Stimulated activated CD8-positive, alpha-beta memory T cell treated with anti-CD3 and anti-CD28 coated beads, Interleukin-4, amount 100 ng/mL, for 4 hours (primary cell): ENCODE measurements at regions not wholly inside any gene's neighbourhood (a gene's known extent, or its start where the extent isn't known, plus 50 kb on each side); places are given as distances from the start of the nearest gene placed in this dataset.
"Not testable (repeated sequence)": the region's sequence is repeated elsewhere in the genome, so short reads cannot be mapped to it uniquely, and the experiment has no call there.

ENCODE experiments used
- DNase-seq, 2 donors: peaks; one replicate each; pipeline ENCODE4 v3.0.0-alpha.2; 2020; ENCODE audit warnings: low read depth in 2 of 2, low spot score in 1 of 2

DNA sequence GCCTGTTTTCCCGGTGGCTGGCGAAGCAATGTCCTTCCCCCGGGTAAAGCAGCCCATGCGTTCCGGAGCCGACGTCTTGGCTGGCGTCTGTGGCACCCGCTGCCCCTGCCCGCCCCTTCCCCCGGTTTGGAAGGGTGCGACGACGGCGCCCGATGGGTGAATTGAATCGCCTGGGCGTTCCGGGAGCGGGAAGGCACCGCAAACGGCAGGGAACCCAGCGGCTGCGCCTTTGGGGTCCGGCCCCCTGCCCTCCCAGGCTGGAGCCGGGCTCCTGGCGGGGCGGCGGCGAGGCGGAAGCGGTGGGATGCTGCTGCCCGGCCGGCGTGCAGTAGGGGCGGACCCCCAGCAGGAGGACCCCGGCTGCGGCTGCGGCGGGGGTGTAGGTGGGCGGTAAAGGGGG is 123.6 kb upstream of the RHOU start:
- not testable (repeated sequence) for DNase-seq

DNA sequence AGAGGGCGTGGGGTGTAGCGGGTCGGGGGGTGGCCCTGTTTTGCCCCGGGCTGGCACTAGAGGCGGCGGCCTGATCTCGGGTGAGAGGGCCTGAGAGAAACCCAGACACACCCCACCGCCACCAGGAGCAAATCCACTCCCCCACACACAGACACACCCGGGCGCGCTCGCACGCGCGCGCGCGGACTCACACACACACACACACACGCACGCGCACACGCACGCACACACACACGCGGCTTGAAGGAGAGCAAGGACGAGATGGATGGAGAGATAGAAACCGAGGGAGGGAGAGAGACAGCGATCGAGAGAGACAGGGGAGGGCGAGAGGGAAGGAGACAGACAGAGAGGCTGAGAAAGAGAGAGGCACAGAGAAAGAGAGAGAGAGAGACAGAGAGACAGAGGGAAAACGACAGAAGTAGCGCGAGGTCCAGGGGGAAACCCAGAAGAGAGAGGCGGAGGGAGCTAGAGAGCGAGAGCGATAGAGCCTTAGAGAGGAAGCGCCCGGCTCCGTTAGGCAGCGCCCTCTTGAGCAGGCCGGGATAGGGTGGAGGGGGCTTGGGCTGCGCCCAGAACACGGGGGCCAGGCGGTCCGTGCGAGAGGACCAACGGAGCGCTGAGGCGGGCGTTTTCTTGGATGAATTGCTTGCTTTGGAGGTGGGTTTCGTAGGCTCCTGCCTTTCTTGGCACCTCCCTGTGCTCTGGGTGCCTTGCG is 113.1 kb upstream of the RHOU start:
- not testable (repeated sequence) for DNase-seq

GRCh38 chr1:228626481-228626880 is 108.8 kb upstream of the RHOU start:
- not testable (repeated sequence) for DNase-seq

GRCh38 chr1:228632858-228633257 is 102.4 kb upstream of the RHOU start:
- not testable (repeated sequence) for DNase-seq

- DNase-seq: peak in 1 of 2 donors; percentile 35
Observed at GRCh38 chr1:228635304-228635703, 100.0 kb upstream of the RHOU start.

DNA sequence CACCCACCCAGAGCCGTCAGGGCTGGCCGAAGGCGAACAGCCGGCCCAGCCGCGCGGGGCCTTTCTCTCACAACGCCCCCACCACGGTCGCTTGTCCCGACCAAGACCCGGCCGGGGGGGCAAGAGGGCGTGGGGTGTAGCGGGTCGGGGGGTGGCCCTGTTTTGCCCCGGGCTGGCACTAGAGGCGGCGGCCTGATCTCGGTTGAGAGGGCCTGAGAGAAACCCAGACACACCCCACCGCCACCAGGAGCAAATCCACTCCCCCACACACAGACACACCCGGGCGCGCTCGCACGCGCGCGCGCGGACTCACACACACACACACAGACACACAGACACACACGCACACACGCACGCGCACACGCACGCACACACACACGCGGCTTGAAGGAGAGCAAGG is 97.8 kb upstream of the RHOU start:
- DNase-seq: not testable (repeated sequence)

- DNase-seq: peak in 1 of 2 donors; percentile 21
Observed at GRCh38 chr1:228646717-228647522, 88.4 kb upstream of the RHOU start.

GRCh38 chr1:228647523-228648444 is 87.5 kb upstream of the RHOU start:
- no peak for DNase-seq

- DNase-seq: no peak
Observed at GRCh38 chr1:228648647-228649383, 86.5 kb upstream of the RHOU start.

- DNase-seq: no peak
Observed at GRCh38 chr1:228650141-228650540, 85.1 kb upstream of the RHOU start.

- DNase-seq: no peak
Observed at GRCh38 chr1:228650946-228651345, 84.3 kb upstream of the RHOU start.

DNA sequence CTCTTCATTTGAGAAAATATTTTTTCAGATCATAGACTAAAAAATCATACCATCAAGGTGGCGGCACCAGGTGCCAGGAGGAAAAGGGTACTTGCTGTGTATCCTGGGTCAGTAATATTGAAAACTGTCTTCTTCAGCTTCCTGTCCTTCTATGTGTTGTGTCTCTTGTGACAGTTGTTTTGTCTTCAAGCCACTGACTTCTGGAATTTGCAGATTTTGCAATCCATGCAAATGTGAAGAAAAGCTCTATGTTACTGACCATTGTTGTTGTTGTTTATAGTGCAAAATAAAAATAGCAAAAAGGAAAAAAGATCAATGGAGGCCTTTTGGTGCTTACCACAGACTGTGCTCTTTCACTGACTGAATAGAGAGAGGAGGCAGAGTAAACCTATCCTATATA is 83.2 kb upstream of the RHOU start:
- DNase-seq: no peak

GRCh38 chr1:228653057-228653456 is 82.2 kb upstream of the RHOU start:
- not testable (repeated sequence) for DNase-seq

DNA sequence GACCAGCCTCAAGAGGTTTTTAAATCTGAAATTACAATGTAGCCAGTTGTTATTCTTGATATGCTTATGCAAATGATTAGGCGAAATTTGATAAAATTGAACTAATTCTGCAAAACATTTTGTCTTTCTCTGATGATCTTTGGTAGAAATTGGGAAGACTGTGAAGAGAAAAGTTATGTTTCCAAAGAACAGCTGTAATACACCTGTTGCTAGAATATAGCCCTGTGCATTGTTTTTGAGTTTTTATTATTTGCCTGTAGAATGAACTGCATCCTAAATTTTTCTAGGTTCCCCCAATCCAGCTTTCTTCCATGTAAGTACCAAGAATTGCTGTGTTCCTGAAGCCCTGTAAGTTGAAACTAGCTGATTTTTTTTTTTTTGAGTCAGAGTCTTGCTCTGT is 81.5 kb upstream of the RHOU start:
- no peak for DNase-seq

DNA sequence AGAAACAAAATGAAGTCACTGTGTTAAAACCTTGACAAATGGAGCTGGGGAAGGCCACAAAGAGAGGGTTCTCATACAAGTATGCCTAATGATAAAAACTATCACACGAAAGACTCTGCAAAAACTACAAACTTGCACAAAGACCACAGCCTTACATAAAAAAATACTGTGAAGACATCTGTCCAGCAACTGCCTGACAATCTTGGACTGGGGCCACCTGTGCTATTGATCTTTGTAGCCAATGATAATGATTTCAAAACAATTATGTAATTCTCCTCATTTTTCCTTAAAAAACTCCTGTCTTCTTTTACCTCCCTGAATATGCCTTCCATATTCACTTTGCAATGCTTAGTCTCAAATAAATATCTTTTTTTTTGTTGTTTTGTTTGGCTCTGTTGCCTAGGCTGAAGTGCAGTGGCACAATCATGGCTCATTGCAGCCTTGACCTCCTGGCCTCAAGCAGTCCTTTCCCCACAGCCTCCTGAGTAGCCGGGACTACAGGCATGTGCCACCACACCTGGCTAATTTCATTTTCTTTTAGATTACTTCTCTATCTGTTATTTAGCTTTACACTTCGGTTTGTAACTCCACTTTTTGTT is 79.4 kb upstream of the RHOU start:
- no peak for DNase-seq

DNA sequence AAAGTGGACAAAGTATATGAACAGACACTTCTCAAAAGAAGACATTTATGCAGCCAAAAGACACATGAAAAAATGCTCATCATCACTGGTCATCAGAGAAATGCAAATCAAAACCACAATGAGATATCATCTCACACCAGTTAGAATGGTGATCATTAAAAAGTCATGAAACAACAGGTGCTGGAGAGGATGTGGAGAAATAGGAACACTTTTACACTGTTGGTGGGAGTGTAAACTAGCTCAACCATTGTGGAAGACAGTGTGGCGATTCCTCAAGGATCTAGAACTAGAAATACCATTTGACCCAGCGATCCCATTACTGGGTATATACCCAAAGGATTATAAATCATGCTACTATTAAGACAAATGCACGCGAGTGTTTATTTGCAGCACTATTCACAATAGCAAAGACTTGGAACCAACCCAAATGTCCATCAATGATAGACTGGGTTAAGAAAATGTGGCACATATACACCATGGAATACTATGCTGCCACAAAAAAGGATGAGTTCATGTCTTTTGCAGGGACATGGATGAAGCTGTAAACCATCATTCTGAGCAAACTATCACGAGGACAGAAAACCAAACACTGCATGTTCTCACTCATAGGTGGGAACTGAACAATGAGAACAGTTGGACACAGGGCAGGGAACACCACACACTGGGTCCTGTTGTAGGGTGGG is 73.1 kb upstream of the RHOU start:
- not testable (repeated sequence) for DNase-seq

GRCh38 chr1:228664399-228664914 is 70.8 kb upstream of the RHOU start:
- peak; percentile 42 to 76 for DNase-seq

GRCh38 chr1:228666686-228667623 is 68.3 kb upstream of the RHOU start:
- DNase-seq: no peak
